Cardiac septum (tissue), 1 donor: ENCODE measurements at regions not wholly inside any gene's neighbourhood (a gene's known extent, or its start where the extent isn't known, plus 50 kb on each side); places are given as distances from the start of the nearest gene placed in this dataset.
"Not testable (repeated sequence)": the region's sequence is repeated elsewhere in the genome, so short reads cannot be mapped to it uniquely, and the experiment has no call there.

Experiments
- DNase-seq: peaks from one replicate; pipeline ENCODE4 v3.0.0-alpha.2; 2020; ENCODE audit warnings: low spot score
- intact Hi-C: fragments of 100-400 bp; cut with DNase I; formaldehyde crosslinking; loops from one replicate; pipeline ENCODE4 v1.14.0; 2022
- donor health status: DM: no; HTN: no; CAD: no.

DNA sequence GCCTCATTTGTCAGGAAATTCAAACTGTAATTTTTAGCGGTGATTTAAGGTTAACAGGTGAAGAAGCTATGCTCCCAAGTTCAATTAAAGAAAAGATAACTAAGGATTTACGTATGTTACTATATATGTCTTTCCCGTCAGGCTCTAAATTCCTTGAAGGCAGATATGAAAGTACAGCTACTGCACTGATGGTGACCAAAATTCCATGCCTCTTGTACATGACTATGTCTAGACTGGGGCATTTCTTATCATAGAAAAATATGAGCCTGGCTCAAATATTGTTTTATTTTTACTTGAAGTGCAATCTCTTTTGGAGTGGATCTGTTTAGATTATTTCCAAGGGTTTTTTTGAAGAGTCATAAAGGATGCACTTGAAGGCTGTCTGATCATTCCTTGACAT, 647.1 kb upstream of the KCNMB2 start:
- intact Hi-C loops, result loop anchor here (10.0 kb wide), 2 partner anchors 54 to 524 kb away; no protein-coding TSS in a partner anchor
- DNase-seq, result no peak

DNA sequence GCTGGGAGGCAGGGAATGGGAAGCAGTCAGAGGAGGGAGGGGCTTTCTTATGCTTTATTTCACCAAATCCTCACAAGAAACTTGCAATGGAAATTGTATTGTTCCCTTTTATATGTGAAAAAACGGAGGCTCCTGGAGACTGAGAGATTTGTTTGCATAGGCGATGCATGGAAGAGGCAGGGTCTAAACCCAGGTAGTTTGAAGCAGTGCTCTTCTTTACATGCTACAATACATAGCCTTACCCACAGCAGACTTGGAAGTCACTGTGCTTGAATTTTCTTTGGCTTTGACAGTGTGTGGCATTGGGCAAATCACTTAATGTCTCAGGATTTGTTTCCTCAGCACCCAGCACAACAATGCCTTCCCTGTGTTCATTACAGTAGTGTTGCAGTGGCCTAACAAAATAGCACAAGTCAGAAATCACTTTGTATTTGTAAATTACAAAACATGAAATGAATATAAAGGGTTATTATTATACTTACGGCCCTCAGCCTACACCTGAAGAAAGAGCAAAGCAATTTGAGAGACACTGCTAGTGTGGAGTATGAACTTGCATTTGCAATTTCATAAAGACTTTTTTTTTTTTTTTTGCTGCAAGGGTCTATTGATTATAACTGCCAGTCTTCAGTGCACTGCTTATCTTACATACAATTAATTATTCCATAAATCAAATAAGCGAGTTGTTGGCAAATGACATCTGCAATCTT, 646.4 kb upstream of the KCNMB2 start:
- no peak for DNase-seq
- intact Hi-C loops, result loop anchor here (10.0 kb wide), 2 partner anchors 55 to 525 kb away; no protein-coding TSS in a partner anchor

DNA sequence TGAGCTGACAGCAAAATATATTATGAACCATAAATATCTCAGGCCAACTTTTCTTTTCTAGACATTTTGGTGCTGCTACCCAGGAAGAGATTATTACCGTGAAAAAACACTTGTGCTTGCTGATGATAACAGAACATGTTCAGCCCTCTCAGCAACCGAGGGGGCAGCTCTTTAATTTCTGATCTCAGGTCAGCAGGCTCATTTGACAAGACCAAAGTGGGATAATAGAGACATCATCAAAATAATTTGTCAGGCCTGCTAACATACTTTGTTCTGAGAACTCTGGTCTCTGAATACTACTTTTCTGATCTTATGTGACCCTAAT, 645.9 kb upstream of the KCNMB2 start:
- DNase-seq, result no peak
- intact Hi-C loops, result no loop called here

DNA sequence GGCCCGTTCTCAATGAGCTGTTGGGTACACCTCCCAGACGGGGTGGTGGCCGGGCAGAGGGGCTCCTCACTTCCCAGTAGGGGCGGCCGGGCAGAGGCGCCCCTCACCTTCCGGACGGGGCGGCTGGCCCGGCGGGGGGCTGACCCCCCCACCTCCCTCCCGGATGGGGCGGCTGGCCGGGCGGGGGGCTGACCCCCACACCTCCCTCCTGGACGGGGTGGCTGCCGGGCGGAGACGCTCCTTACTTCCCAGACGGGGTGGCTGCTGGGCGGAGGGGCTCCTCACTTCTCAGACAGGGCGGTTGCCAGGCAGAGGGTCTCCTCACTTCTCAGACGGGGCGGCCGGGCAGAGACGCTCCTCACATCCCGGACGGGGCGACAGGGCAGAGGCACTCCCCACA, 644.7 kb upstream of the KCNMB2 start:
- DNase-seq, intact Hi-C loops: not testable (repeated sequence)

DNA sequence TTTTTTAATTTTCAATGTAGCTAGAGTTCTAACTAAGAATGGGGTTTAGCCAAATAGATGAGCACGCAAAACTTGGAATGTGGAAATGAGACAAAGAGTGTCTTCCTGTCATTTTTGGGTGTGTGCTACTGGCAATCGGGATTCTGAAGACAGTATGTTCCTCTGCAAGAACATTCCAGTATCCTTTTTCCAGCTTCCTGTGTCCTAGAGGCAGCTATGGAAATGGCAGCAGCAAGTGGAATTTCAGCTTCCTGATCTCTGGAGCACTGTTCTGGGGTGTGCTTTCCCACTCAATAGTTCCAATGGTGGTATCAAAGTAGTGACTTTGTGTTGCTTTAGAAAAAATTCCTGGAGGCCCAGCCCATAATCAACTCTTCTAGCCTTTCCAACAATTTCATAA, 642.9 kb upstream of the KCNMB2 start:
- DNase-seq, result no peak
- intact Hi-C loops, result no loop called here

DNA sequence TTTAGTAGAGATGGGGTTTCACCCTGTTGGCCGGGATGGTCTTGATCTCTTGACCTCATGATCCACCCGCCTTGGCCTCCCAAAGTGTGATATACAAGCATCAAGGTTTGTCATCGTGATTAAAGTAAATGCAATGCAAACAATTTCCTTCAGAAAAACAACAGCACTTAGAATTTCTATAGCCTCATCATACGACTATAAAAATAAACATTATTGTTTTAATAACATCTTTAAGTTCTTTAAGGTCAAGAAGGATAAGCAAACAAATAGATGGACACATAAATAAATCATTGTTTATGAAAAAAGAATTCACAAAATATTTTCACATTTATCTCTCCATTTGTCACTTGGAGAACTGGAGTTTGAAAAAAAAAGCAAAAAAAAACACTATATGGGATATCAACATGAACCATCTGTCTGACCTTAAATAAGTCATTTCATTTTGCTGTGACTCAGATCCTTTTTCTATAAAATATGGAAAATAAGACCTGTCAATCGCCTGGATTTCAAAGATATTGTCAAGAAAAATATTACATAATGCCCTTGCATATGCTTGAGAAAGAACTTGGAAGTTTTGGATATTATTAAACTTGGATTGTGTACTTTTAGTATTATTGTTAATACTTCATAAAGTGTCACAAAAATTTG, 642.0 kb upstream of the KCNMB2 start:
- intact Hi-C loops, result no loop called here

DNA sequence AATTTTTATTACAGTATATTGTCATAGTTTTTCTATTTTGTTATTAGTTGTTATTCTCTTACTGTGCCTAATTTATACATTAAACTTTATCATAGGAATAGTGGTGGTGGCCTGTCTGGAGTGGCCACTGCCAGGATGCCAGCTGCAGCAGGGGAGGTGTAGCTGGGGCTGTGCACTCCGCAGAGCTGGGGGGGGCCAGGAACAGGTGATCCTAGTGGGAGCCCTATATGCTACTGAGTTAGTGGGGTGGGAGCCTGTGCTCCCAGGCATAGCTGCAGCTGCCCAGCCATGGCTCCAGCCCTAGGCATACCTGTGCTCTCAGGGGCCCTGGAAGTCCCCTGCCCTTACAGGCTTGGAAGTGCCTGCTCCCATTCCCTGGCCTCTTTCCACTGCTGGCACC, 638.1 kb upstream of the KCNMB2 start:
- intact Hi-C loops, result no loop called here
- DNase-seq, result no peak

More for the DNA sequence above, 642.0 kb upstream of the KCNMB2 start:
- DNase-seq, result no peak

DNA sequence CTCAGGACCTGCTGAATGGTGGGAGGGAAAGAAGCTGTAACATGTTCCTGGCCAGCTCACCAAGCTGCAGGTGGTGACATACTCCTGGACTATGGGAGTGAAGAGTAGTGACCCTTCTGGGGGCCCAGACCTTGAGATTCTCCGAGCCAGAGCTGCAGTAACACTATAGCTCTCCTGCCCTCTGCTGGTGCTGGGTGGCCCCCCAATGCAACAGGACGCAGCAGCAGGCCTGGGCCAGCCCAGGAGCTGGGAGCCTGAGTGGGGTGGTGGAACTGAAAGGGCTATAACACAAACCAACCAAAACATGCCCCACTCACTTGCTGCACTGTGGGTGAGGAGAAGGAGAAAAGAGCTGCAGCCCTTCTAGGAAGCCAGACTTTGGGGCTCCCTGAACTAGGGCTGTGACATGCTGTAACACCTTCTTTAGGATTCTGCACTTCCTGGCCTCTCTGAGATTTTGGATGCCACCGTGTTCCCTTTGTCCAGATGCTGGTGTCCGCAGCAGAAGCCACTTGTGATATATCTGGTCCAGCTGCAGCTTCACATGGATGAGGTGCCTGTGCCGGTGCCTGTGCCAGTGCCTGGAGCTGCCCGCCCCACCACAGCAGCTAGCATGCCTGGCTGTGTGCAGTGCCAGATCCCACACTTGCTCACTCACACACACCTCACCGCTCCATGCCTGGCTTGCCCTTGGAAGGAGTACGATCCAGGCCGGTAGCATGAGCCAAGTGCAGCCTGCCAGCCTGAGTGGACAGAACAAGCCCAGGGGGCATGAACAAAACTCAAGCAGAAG, 636.8 kb upstream of the KCNMB2 start:
- intact Hi-C loops, result no loop called here
- DNase-seq, result no peak

DNA sequence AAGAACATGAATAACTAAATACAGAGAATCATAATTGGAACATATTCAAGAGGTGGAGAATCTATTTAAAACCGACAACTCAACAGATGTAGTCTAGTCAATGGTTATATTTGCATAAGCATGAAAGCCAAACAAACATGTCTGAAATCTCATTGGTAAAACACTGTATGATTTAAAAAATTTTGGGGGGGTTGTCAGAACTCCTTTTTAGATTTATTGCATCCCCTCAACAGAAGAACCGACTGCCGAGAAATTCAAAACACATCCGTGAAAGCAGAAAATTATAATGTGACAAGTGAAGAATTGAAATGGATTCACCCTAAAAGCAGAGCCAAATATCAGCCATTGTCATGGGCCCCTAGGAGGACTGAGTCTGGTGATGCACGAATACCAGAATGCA, 633.4 kb upstream of the KCNMB2 start:
- intact Hi-C loops, result no loop called here
- DNase-seq, result no peak

DNA sequence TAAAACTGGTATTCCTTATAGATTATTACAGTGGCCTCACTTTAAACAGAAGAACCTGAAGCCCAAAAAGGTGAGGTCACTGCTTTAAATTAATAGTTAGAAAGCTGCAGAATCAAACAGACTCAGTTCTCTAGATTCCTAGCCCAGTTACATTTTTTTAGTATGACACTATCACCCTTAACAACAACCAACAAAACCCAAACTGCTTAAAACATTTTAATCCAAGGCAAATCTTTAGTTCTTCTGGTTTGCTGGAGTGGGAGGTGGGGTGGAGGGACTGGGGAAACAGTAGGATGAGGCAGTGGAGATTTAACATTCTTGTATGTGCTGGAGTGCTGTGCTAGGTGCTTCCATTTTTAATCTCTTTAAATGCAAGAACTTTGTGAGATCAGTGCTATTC, 631.6 kb upstream of the KCNMB2 start:
- DNase-seq, result no peak
- intact Hi-C loops, result no loop called here

DNA sequence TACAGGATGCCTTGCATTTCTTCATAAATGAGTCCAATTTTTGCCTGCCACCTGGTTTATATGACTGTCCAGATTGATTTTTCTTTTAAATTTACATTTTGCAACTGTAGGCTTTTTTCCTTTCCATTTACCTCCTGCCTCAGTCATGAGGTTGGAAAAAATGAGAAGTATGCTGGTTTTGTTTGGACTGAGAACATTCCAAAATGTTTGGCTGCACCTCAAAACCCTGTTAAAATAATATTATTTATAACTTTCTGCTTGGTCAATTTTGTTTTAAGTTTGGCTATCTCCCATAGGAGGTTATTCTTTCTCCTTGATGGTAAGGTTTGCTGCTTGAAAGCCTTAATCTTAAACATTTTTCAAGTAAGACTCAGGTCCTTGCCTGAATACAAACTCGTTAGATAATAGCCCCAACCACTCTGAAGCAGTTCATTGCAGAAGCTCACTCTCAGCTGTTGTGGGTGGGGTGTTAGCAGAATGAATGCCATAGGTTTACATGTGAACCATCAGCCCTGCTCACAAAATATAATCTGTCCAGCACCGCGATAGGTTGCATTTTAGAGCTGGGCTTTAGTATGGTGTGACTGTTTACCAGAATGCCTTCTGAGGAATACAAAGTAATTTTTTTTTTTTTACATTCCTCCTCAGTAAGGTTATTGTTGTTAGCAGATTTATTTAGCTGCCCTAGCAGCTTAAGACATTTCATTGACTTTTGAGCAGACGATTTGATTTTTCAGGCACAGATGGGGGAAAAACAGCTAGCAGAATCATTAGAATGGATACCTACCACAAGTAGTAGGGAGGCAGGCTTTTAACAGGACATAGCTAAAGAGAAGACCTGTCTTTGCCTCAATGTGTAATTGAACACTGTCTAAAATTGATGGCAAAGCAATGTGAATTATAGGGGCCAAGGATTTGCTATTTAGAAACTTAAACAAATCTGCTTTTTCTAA, 630.8 kb upstream of the KCNMB2 start:
- no peak for DNase-seq
- intact Hi-C loops, result no loop called here

DNA sequence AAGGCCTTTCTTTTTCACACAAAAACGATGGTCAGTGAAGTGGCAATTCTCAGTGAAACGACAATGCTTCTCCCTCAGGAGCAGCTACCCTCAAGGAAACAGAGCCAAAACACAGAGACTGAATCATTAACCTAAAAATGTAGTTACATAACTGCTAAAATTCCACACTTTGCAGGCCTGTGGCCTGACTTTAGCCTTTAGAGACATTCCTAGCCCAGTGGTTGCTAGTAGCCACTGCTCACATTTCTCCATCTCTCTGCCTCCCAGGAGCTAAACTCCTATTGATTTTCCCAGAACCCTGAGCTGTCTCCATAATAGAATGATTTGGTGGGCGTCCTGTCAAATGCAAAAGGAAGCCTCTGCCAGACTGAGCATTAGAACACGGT, 630.1 kb upstream of the KCNMB2 start:
- intact Hi-C loops, result no loop called here

DNA sequence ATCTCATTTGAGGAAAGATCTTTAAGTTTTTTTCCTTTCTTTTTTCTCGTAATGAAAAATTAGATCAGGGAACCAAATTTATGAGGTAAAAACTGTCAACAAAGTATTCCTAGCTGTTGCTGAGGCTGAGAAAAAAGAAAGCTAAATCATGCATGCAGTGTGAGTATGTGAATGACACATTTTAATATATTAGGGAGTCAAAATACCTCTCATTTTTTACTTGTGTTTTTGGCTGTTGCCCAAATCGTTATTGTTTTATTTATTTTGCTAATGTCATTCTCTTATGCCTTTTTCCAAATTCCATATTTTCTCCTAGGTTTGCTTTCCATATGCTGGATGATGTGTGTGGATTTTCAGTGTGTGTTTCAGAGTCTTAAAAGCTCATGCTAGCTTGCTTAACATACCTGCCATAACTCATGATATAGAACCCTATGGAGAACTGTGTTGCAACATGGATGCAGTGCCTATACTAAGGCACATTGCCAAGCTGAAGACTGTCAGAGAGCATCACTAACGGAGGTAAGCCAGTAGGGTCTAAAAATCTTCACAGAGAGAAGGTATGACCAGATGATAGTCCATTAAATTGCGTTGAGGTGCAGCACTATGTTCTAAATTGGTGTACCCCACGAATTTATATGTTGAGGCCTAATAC, 629.5 kb upstream of the KCNMB2 start:
- intact Hi-C loops, result no loop called here
- DNase-seq, result no peak

More for the DNA sequence above, 630.1 kb upstream of the KCNMB2 start:
- DNase-seq, result no peak

DNA sequence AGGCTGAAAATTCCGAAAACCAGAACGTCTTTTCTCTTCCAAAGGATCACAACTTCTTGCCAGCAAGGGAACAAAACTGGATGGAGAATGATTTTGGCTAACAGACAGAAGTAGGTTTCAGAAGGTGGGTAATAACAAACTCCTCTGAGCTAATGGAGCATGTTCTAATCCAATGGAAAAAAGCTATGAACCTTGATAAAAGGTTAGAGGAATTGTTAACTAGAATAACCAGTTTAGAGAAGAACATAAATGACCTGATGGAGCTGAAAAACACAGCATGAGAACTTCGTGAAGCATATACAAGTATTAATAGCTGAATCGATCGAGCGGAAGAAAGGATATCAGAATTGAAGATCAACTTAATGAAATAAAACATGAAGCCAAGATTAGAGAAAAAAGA, 626.7 kb upstream of the KCNMB2 start:
- intact Hi-C loops, DNase-seq: not testable (repeated sequence)

DNA sequence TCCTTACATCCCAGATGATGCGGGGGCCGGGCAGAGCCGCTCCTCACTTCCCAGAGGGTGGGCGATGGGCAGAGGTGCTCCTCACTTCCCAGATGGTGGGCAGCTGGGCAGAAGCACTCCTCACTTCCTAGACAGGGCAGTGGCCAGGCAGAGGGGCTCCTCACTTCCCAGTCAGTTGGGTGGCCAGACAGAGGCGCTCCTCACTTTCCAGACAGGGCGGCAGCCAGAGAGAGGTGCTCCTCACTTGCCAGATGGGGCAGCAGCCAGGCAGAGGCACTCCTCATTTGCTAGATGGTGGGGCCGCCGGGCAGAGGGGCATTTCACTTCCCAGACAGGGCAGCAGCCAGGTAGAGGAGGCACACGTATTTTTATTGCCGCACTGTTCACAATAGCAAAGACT, 622.0 kb upstream of the KCNMB2 start:
- no peak for DNase-seq
- intact Hi-C loops, result no loop called here

DNA sequence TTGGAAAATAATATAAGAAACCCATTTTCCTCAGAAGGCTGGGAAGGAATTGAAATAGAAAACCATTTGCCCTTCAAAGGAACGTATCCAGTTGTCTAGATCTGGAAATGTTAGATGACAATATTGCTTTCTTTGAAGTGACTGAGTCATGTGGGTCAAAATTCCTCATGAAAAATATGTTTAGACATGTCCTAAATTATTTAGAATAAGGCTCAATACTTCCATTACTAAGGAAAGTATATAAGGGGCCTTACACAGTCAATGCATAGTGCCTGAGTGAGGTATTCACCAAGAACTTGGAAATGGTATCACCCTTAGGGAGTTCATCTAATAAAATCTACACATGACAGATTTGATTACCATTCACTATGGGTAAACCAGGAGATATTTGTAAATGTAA, 619.8 kb upstream of the KCNMB2 start:
- intact Hi-C loops, result no loop called here

DNA sequence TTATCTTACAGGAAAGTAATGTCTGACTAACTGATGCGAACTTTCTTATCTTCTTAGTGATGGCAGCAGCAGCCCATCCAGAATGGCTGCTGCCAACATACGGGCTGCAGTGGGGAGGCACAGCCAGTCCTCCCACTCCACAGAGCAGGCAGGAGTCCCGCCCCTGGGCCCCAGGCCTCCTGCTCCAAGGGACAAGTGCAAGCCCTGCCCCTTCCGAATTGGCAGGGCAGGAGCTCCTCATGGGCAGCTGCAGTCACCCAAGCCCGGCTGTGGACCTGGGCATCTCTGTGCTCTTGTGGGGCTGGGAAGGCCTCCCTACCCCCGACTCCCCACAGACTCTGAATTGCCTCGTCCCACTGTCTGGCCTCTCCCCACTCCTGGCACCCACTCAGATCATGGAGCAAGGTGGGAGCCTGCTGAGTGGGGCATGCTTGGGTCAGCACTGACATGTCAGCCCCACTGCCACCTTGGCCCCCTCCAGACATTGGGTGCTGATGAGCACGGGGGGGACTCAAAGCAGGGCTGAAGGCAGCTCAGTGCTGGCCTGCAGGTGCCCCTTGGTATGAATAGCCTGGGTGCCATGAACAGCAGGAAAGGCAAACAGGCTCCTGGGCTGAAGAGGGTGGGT, 618.9 kb upstream of the KCNMB2 start:
- intact Hi-C loops, result no loop called here
- no peak for DNase-seq

More for the DNA sequence above, 619.8 kb upstream of the KCNMB2 start:
- no peak for DNase-seq

DNA sequence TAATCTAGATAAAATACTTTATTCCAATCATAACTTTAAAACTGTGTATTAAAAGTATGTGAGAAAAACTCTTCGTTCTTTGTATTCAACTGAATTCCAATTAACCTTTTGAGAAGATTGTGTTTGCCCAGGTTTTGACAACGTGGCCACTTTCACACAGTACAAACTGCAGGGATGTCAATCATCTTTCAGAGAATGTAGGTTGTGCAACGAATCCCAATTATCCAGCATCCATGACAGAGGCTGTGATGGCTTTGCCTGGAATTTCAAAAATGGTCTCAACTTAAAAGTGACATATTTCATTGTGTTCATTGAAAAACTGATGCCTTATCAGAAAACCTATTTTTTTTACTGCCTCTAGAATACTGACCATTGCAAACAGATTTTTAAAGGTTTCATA, 615.1 kb upstream of the KCNMB2 start:
- no peak for DNase-seq
- intact Hi-C loops, result no loop called here

DNA sequence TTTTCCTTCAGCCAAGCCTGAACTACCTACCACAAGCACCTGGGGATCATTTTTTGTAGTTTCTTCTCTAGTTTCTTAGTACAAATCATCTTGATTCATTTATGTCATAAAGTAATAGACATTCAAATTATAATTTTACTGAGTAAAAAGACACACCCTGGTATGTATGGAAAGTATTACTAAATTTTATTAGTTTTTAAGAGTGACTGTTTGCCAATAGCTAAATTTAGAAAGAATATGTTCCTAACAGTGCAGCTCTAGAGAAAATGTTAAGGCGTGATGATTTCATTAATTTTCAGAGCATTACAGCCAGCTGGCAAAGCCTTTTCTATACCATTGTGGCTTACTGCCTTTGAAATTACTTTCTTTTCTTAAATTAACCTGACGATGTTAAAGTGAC, 612.0 kb upstream of the KCNMB2 start:
- intact Hi-C loops, result no loop called here
- no peak for DNase-seq
